Brain microvascular endothelial cell (primary cell): ENCODE measurements at regions not wholly inside any gene's neighbourhood (a gene's known extent, or its start where the extent isn't known, plus 50 kb on each side); places are given as distances from the start of the nearest gene placed in this dataset.

ENCODE experiments used
- DNase-seq: peaks from one replicate; pipeline ENCODE4 v3.0.0-alpha.2; 2020
- H3K27ac ChIP-seq: fragments of 250-450 bp; sonication (Bioruptor Pico); 2 replicates; pipeline ENCODE4 v1.5.1; 2020; ENCODE audit warnings: mild to moderate bottlenecking, moderate library complexity
- H3K27me3 ChIP-seq: fragments of 250-450 bp; sonication (Bioruptor Pico); replicated peaks from 2 replicates; pipeline ENCODE4 v1.5.1; 2020; ENCODE audit warnings: mild to moderate bottlenecking
- H3K36me3 ChIP-seq: fragments of 250-450 bp; sonication (Bioruptor Pico); replicated peaks from 2 replicates; pipeline ENCODE4 v1.5.1; 2020; ENCODE audit warnings: mild to moderate bottlenecking
- H3K4me3 ChIP-seq: 2 replicates; pipeline ENCODE4 v1.5.1; 2011; ENCODE audit warnings: low read depth, mild to moderate bottlenecking, control low read depth, low read length, moderate library complexity
- CTCF ChIP-seq: IDR thresholded peaks from 2 replicates; pipeline ENCODE4 v1.5.1; 2011; ENCODE audit warnings: low read depth, mild to moderate bottlenecking, moderate library complexity, low read length, control low read depth, inconsistent platforms; ENCODE audit errors: missing control alignments
- in situ Hi-C: cut with HindIII; loops from 2 replicates; pipeline ENCODE4 v1.10.0; 2017; ENCODE audit warnings: low sequenced_read_pairs, low pct_ligation_motif_present

- TF ChIP-seq CTCF: no peak
- in situ Hi-C loops: no loop called here
- DNase-seq: no peak
- Histone ChIP-seq H3K4me3 (no peak overlapping the region), H3K36me3 (no peaks in the 10 kb centered on the region), H3K27ac (no peak overlapping the region), H3K27me3 (no peaks in the 10 kb centered on the region)
These were observed 111.8 kb downstream of the ZNF518B start for GRCh38 chr4:10345381-10345784.

GRCh38 chr4:10344824-10345223, 112.4 kb downstream of the ZNF518B start:
- no peak for TF ChIP-seq CTCF
- H3K4me3 ChIP-seq: no peak overlapping the region
- no peaks in the 10 kb centered on the region for H3K36me3 ChIP-seq
- no peak overlapping the region for H3K27ac ChIP-seq
- in situ Hi-C loops: no loop called here
- H3K27me3 ChIP-seq: no peaks in the 10 kb centered on the region
- no peak for DNase-seq

DNA sequence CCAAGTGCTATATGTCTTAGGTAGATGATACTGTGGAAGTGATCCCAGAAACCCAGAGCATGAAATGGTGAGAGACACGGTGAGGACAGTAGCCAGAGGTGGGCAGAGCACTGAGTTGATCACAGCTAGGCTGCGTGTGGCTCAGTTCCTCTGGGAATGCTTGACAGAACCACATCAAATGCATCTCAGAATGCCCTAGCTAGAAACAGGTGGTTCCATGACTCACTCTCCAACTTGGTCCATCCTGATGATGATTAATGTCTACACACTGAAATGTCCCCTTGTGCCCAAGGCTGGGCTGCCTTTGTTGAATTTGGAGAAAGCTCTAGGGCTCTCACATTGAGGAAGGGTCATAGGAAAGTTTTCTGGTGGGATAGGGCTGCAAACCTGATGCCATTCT, 113.6 kb downstream of the ZNF518B start:
- DNase-seq: no peak
- no peaks in the 10 kb centered on the region for H3K36me3 ChIP-seq
- in situ Hi-C loops: no loop called here
- no peak overlapping the region for H3K4me3 ChIP-seq
- no peak for TF ChIP-seq CTCF
- H3K27ac ChIP-seq: no peak overlapping the region
- no peaks in the 10 kb centered on the region for H3K27me3 ChIP-seq

DNA sequence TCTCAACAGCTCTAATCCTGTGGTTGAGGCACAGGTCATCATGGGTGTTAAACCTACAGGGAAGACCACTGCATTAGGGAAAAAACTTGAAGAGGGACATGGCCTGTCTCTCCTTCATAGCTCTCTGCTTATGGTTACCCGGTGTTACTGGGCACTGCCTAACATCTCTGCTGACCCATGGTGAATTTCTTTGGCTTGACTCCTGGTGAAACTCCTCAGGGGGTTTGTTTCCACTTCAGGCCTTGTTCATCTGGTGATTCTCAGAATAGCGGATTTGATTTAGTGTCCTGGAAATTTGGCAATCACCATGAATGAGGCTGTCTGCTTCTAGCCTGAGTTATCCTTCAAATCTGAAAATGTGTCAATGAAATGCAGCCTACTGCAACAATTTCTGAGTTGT, 114.4 kb downstream of the ZNF518B start:
- Histone ChIP-seq H3K27me3 (no peaks in the 10 kb centered on the region), H3K27ac (no peak overlapping the region), H3K4me3 (no peak overlapping the region), H3K36me3 (no peaks in the 10 kb centered on the region)
- in situ Hi-C loops: no loop called here
- no peak for TF ChIP-seq CTCF
- DNase-seq: no peak

DNA sequence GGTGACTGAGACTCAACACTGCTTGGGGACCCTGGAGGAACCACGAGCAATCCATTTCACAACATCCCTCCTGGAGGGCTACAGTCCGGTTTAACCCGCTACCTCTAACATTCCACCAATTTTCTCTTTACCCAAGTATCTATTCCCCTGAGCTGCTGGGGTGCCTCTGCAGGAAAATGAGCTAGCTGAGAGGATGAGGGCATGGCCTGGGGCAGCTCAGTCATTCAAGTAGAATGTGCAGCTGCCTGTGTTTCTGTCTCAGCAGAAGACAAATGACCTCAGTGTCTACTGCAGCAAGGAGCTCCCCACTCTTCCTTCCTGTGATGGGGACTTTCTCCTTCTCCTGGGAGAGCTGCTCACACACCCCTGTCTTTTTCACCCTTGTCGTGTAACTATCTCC, 120.8 kb downstream of the ZNF518B start:
- Histone ChIP-seq H3K36me3 (no peaks in the 10 kb centered on the region), H3K27ac (no peak overlapping the region), H3K27me3 (no peaks in the 10 kb centered on the region), H3K4me3 (no peak overlapping the region)
- no peak for TF ChIP-seq CTCF
- peak; percentile 2 for DNase-seq
- in situ Hi-C loops: no loop called here

DNA sequence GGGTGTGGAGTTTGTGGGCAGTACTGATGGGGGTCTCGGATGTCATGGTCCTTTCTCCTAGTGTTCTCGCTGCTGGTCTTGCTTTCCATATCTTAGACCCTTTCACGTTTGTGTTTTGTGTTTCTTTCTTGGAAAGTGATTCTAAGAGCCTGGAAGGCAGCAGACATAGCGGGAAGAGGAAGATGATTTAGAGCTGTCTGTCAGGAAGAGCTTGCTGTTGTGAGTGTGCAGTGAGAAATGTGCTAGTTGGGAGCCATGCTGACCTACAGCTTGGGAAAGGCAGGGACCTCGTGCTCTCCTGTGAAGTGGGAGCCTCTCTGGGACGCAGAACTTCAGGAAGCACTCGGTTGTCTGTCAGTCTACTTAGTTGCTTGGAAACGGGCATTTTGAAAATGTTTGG, 122.2 kb downstream of the ZNF518B start:
- TF ChIP-seq CTCF: no peak
- Histone ChIP-seq H3K27ac (no peak overlapping the region), H3K36me3 (no peaks in the 10 kb centered on the region), H3K4me3 (no peak overlapping the region), H3K27me3 (no peaks in the 10 kb centered on the region)
- in situ Hi-C loops: no loop called here
- DNase-seq: no peak
